Aorta (tissue), 5 donors: ENCODE measurements at regions not wholly inside any gene's neighbourhood (a gene's known extent, or its start where the extent isn't known, plus 50 kb on each side); places are given as distances from the start of the nearest gene placed in this dataset.

Experiments
- ATAC-seq: fragments of 200-7000 bp; cut with Tn5 transposase; one replicate; pipeline ENCODE4 v1.9.1; 2022; ENCODE audit warnings: moderate library complexity; ENCODE audit not compliant: low FRiP score
- DNase-seq, 2 donors: peaks; one replicate each; pipeline ENCODE4 v3.0.0-alpha.2; 2020
- H3K27ac ChIP-seq, 2 donors: one replicate each; pipeline ENCODE4 v1.5.1; 2013; ENCODE audit warnings: low read length in 2 of 2, mild to moderate bottlenecking in 2 of 2, moderate library complexity in 2 of 2, control low read depth in 1 of 2, inconsistent platforms in 1 of 2, low read depth in 1 of 2
- H3K27me3 ChIP-seq, 2 donors: one replicate each; pipeline ENCODE4 v1.6.1; 2013; ENCODE audit warnings: control low read depth in 1 of 2, low read length in 1 of 2, mild to moderate bottlenecking in 1 of 2, moderate library complexity in 1 of 2; ENCODE audit not compliant: insufficient read depth in 2 of 2, control insufficient read depth in 1 of 2
- H3K36me3 ChIP-seq, 2 donors: one replicate each; pipeline ENCODE4 v1.6.1; 2013; ENCODE audit warnings: control low read depth in 1 of 2, low read length in 1 of 2, mild to moderate bottlenecking in 1 of 2; ENCODE audit not compliant: insufficient read depth in 2 of 2, control insufficient read depth in 1 of 2
- H3K4me1 ChIP-seq, 2 donors: one replicate each; pipeline ENCODE4 v1.6.1; 2013; ENCODE audit warnings: low read length in 2 of 2, control low read depth in 1 of 2, mild to moderate bottlenecking in 1 of 2, moderate library complexity in 1 of 2; ENCODE audit not compliant: insufficient read depth in 2 of 2, control insufficient read depth in 1 of 2
- H3K4me3 ChIP-seq, 2 donors: one replicate each; pipeline ENCODE4 v1.5.1; 2013; ENCODE audit warnings: low read length in 2 of 2, control low read depth in 1 of 2, mild to moderate bottlenecking in 1 of 2
- H3K9me3 ChIP-seq: one replicate; pipeline ENCODE4 v1.6.1; 2013; ENCODE audit warnings: mild to moderate bottlenecking, low read length; ENCODE audit not compliant: control insufficient read depth
- WGBS, 2 donors: extraction: QIAGEN DNeasy Blood & Tissue Kit; methylation state at CpG; one replicate each; pipeline ENCODE4 v1.1.7; 2013; 5-methylcytosine and 5-hydroxymethylcytosine counted together
- intact Hi-C, 2 donors: fragments of 100-400 bp; cut with DNase I; formaldehyde crosslinking; loops; one replicate each; pipeline versions ENCODE4 v1.14.2 to v1.15.0; 2022
- donor health status: healthy with polysubstance abuse.
- donor health status: Bipolar disorder and iron deficiency.
- donor health status: DM: no; HTN: no; CAD: no.
- donor health status: DM: no; HTN: no; CAD: no.
- donor health status: DM: yes; HTN: yes; CAD: no.

GRCh38 chrX:17931855-17932254 is 70.8 kb upstream of the RAI2 start:
- 56 to 84% methylated on average over 7 of the region's 7 CpGs for WGBS, 2 donors

GRCh38 chrX:17930850-17931249 is 69.8 kb upstream of the RAI2 start:
- Histone ChIP-seq H3K4me3 (no peak overlapping the region), H3K9me3 (no peaks in the 10 kb centered on the region), H3K4me1 (no peaks in the 10 kb centered on the region), H3K27me3 (no peaks in the 10 kb centered on the region), H3K27ac (no peak overlapping the region), H3K36me3 (no peaks in the 10 kb centered on the region)
- ATAC-seq (no peak), DNase-seq (no peak)
- 49 to 60% methylated on average over 4 of the region's 4 CpGs for WGBS, 2 donors
- intact Hi-C loops: no loop called here

More at GRCh38 chrX:17931855-17932254, 70.8 kb upstream of the RAI2 start:
- Histone ChIP-seq H3K27me3 (no peaks in the 10 kb centered on the region), H3K4me1 (no peaks in the 10 kb centered on the region), H3K36me3 (no peaks in the 10 kb centered on the region), H3K4me3 (no peak overlapping the region), H3K9me3 (no peaks in the 10 kb centered on the region), H3K27ac (no peak overlapping the region)
- DNase-seq: no peak
- intact Hi-C loops: no loop called here
- ATAC-seq: no peak

- ATAC-seq (no peak), DNase-seq (no peak)
- H3K9me3 ChIP-seq: no peaks in the 10 kb centered on the region
- intact Hi-C loops: no loop called here
- no peak overlapping the region for H3K4me3 ChIP-seq
- no peak overlapping the region for H3K27ac ChIP-seq
- H3K27me3 ChIP-seq: no peaks in the 10 kb centered on the region
- no peaks in the 10 kb centered on the region for H3K36me3 ChIP-seq
- no peaks in the 10 kb centered on the region for H3K4me1 ChIP-seq
These were observed 62.4 kb upstream of the RAI2 start for GRCh38 chrX:17923546-17923945.

- WGBS, 2 donors: 55 to 65% methylated on average over 5 of the region's 5 CpGs
- H3K27me3 ChIP-seq: no peaks in the 10 kb centered on the region
- no peaks in the 10 kb centered on the region for H3K9me3 ChIP-seq
- intact Hi-C loops: no loop called here
- no peak overlapping the region for H3K4me3 ChIP-seq
- H3K4me1 ChIP-seq: no peaks in the 10 kb centered on the region
- no peak overlapping the region for H3K27ac ChIP-seq
- ATAC-seq (no peak), DNase-seq (no peak)
- no peaks in the 10 kb centered on the region for H3K36me3 ChIP-seq
These were observed 61.2 kb upstream of the RAI2 start for GRCh38 chrX:17922303-17922702.

- no peak overlapping the region for H3K27ac ChIP-seq
- intact Hi-C loops: no loop called here
- ATAC-seq (no peak), DNase-seq (no peak)
- H3K9me3 ChIP-seq: no peaks in the 10 kb centered on the region
- no peaks in the 10 kb centered on the region for H3K36me3 ChIP-seq
- no peaks in the 10 kb centered on the region for H3K4me1 ChIP-seq
- no peak overlapping the region for H3K4me3 ChIP-seq
- WGBS, 2 donors: 62 to 63% methylated on average over 6 of the region's 6 CpGs
- H3K27me3 ChIP-seq: no peaks in the 10 kb centered on the region
These were observed 58.9 kb upstream of the RAI2 start for GRCh38 chrX:17919896-17920446.

- DNase-seq (no peak), ATAC-seq (no peak)
- intact Hi-C loops: no loop called here
- no peaks in the 10 kb centered on the region for H3K27me3 ChIP-seq
- no peak overlapping the region for H3K4me3 ChIP-seq
- H3K27ac ChIP-seq: no peak overlapping the region
- WGBS, 2 donors: 79 to 90% methylated on average over 4 of the region's 4 CpGs
- H3K9me3 ChIP-seq: no peaks in the 10 kb centered on the region
- no peaks in the 10 kb centered on the region for H3K4me1 ChIP-seq
- no peaks in the 10 kb centered on the region for H3K36me3 ChIP-seq
These were observed 57.0 kb upstream of the RAI2 start for GRCh38 chrX:17917945-17918577.

GRCh38 chrX:17913801-17914200 is 52.7 kb upstream of the RAI2 start:
- intact Hi-C loops: no loop called here
- H3K27me3 ChIP-seq: no peaks in the 10 kb centered on the region
- H3K36me3 ChIP-seq: no peaks in the 10 kb centered on the region
- no peak for DNase-seq
- H3K4me1 ChIP-seq: no peaks in the 10 kb centered on the region
- H3K4me3 ChIP-seq: no peak overlapping the region
- no peaks in the 10 kb centered on the region for H3K9me3 ChIP-seq
- H3K27ac ChIP-seq: no peak overlapping the region
- WGBS, 2 donors: 52 to 55% methylated on average over 6 of the region's 6 CpGs
- ATAC-seq: no peak
